ENCODE measurements at regions not wholly inside any gene's neighbourhood (a gene's known extent, or its start where the extent isn't known, plus 50 kb on each side); places are given as distances from the start of the nearest gene placed in this dataset.

GRCh38 chr3:188092648-188093047 lies 61.3 kb upstream of the LPP start:
- Histone ChIP-seq H3K27ac (no peak overlapping the region), H3K4me1 (no peaks in the 10 kb centered on the region), H3K36me3 (no peaks in the 10 kb centered on the region), H3K9me3 (no peaks in the 10 kb centered on the region), H3K4me3 (no peak overlapping the region), H3K27me3 (no peaks in the 10 kb centered on the region)
- DNase-seq (ENCODE audit: low spot score) = no peak
- no peak for TF ChIP-seq CTCF (IDR thresholded peaks at IDR 0.05)

- H3K36me3 ChIP-seq = no peaks in the 10 kb centered on the region
- no peak for TF ChIP-seq CTCF (IDR thresholded peaks at IDR 0.05)
Measured at GRCh38 chr3:188095431-188095830, 58.5 kb upstream of the LPP start.

GRCh38 chr3:188097791-188098190 lies 56.2 kb upstream of the LPP start:
- Histone ChIP-seq H3K36me3 (no peaks in the 10 kb centered on the region), H3K4me3 (no peak overlapping the region)

More at GRCh38 chr3:188095431-188095830, 58.5 kb upstream of the LPP start:
- Histone ChIP-seq H3K4me1 (no peaks in the 10 kb centered on the region), H3K27ac (no peak overlapping the region), H3K27me3 (no peaks in the 10 kb centered on the region), H3K4me3 (no peak overlapping the region), H3K9me3 (peaks cover 0 to 5% of the 10 kb centered on the region in 2 donors)
- no peak for DNase-seq (ENCODE audit: low spot score)

GRCh38 chr3:188099907-188100306 lies 54.0 kb upstream of the LPP start:
- Histone ChIP-seq H3K27ac (peak overlapping the region; percentile 46 to 65), H3K4me3 (no peak overlapping the region), H3K9me3 (peaks cover 0 to 16% of the 10 kb centered on the region in 2 donors), H3K36me3 (no peaks in the 10 kb centered on the region), H3K27me3 (no peaks in the 10 kb centered on the region), H3K4me1 (no peaks in the 10 kb centered on the region)
- no peak for TF ChIP-seq CTCF (IDR thresholded peaks at IDR 0.05)
- DNase-seq (ENCODE audit: low spot score) = no peak

More at GRCh38 chr3:188097791-188098190, 56.2 kb upstream of the LPP start:
- Histone ChIP-seq H3K9me3 (peaks cover 0 to 16% of the 10 kb centered on the region in 2 donors), H3K27me3 (no peaks in the 10 kb centered on the region), H3K4me1 (no peaks in the 10 kb centered on the region), H3K27ac (peak overlapping the region; percentile 50 to 82)
- no peak for DNase-seq (ENCODE audit: low spot score)
- TF ChIP-seq CTCF (IDR thresholded peaks at IDR 0.05) = no peak

GRCh38 chr3:188102861-188103547 lies 51.0 kb upstream of the LPP start:
- Histone ChIP-seq H3K27ac (no peak overlapping the region), H3K9me3 (peaks cover 0 to 16% of the 10 kb centered on the region in 2 donors), H3K36me3 (no peaks in the 10 kb centered on the region), H3K4me3 (no peak overlapping the region), H3K4me1 (no peaks in the 10 kb centered on the region), H3K27me3 (no peaks in the 10 kb centered on the region)
- no peak for DNase-seq (ENCODE audit: low spot score)
- TF ChIP-seq CTCF (IDR thresholded peaks at IDR 0.05) = no peak

GRCh38 chr3:188104050-188104449 lies 49.9 kb upstream of the LPP start:
- no peak overlapping the region for H3K27ac ChIP-seq
- H3K9me3 ChIP-seq = peaks cover 0 to 16% of the 10 kb centered on the region in 2 donors
- TF ChIP-seq CTCF (IDR thresholded peaks at IDR 0.05) = no peak
- no peaks in the 10 kb centered on the region for H3K36me3 ChIP-seq
- DNase-seq (ENCODE audit: low spot score) = no peak
- no peak overlapping the region for H3K4me3 ChIP-seq
- no peaks in the 10 kb centered on the region for H3K27me3 ChIP-seq
- no peaks in the 10 kb centered on the region for H3K4me1 ChIP-seq
